ENCODE measurements at regions not wholly inside any gene's neighbourhood (a gene's known extent, or its start where the extent isn't known, plus 50 kb on each side); places are given as distances from the start of the nearest gene placed in this dataset.

GRCh38 chr2:18247282-18248110 lies 313.0 kb downstream of the RDH14 start:
- no peak for ATAC-seq
- TF ChIP-seq ZFP3 (CRISPR knock-in tag; IDR thresholded peaks at IDR 0.05), result no peak
- TF ChIP-seq ZNF70 (CRISPR knock-in tag; IDR thresholded peaks at IDR 0.05), result no peak

- ATAC-seq, result no peak
- TF ChIP-seq RARB (CRISPR knock-in tag; IDR thresholded peaks at IDR 0.05) (no peak), ZFP30 (CRISPR knock-in tag; IDR thresholded peaks at IDR 0.05) (no peak), ZNF565 (CRISPR knock-in tag; conservative IDR thresholded peaks at IDR 0.05; ENCODE audit: low read depth) (no peak), POU6F1 (CRISPR knock-in tag; IDR thresholded peaks at IDR 0.05; ENCODE audit: borderline replicate concordance, low read depth) (no peak), ZFP3 (CRISPR knock-in tag; IDR thresholded peaks at IDR 0.05) (no peak), CSRNP3 (CRISPR knock-in tag; IDR thresholded peaks at IDR 0.05) (no peak), ZNF70 (CRISPR knock-in tag; IDR thresholded peaks at IDR 0.05) (no peak), ISL1 (CRISPR knock-in tag; IDR thresholded peaks at IDR 0.05) (no peak), ZNF8 (CRISPR knock-in tag; IDR thresholded peaks at IDR 0.05) (no peak), SNAI2 (CRISPR knock-in tag; IDR thresholded peaks at IDR 0.05) (no peak), TOX (CRISPR knock-in tag; IDR thresholded peaks at IDR 0.05; ENCODE audit: borderline replicate concordance) (no peak), BACH2 (CRISPR knock-in tag; IDR thresholded peaks at IDR 0.05; ENCODE audit: borderline replicate concordance) (no peak), TCF4 (CRISPR knock-in tag; IDR thresholded peaks at IDR 0.05; ENCODE audit: borderline replicate concordance) (no peak), ZC3H10 (CRISPR knock-in tag; IDR thresholded peaks at IDR 0.05) (no peak), TSHZ2 (CRISPR knock-in tag; IDR thresholded peaks at IDR 0.05) (no peak), OSR1 (CRISPR knock-in tag; IDR thresholded peaks at IDR 0.05) (no peak)
These were observed 315.1 kb downstream of the RDH14 start for GRCh38 chr2:18245375-18245774.

- ATAC-seq, result no peak
- TF ChIP-seq TOX (CRISPR knock-in tag; IDR thresholded peaks at IDR 0.05; ENCODE audit: borderline replicate concordance) (no peak), ESRRG (CRISPR knock-in tag; IDR thresholded peaks at IDR 0.05) (no peak), CSDC2 (CRISPR knock-in tag; IDR thresholded peaks at IDR 0.05) (no peak)
These were observed 315.6 kb downstream of the RDH14 start for GRCh38 chr2:18244845-18245244.

- no peak for TF ChIP-seq ZNF70 (CRISPR knock-in tag; IDR thresholded peaks at IDR 0.05)
- TF ChIP-seq OSR1 (CRISPR knock-in tag; IDR thresholded peaks at IDR 0.05), result no peak
- no peak for TF ChIP-seq PATZ1 (CRISPR knock-in tag; IDR thresholded peaks at IDR 0.05; ENCODE audit: borderline replicate concordance)
- TF ChIP-seq ISL1 (CRISPR knock-in tag; IDR thresholded peaks at IDR 0.05), result no peak
- TF ChIP-seq RARB (CRISPR knock-in tag; IDR thresholded peaks at IDR 0.05), result no peak
- TF ChIP-seq TCF4 (CRISPR knock-in tag; IDR thresholded peaks at IDR 0.05; ENCODE audit: borderline replicate concordance), result no peak
- no peak for TF ChIP-seq ZNF8 (CRISPR knock-in tag; IDR thresholded peaks at IDR 0.05)
- TF ChIP-seq ARNTL (CRISPR knock-in tag; IDR thresholded peaks at IDR 0.05; ENCODE audit: borderline replicate concordance, low read depth), result no peak
- ATAC-seq, result no peak
These were observed 316.6 kb downstream of the RDH14 start for GRCh38 chr2:18243816-18244215.
